Lower leg skin (tissue), 3 donors: ENCODE measurements at regions not wholly inside any gene's neighbourhood (a gene's known extent, or its start where the extent isn't known, plus 50 kb on each side); places are given as distances from the start of the nearest gene placed in this dataset.

Experiments
- POLR2A ChIP-seq, 2 donors: fragments of 450-650 bp; IDR thresholded peaks; one replicate each; pipeline ENCODE4 v1.6.1; 2016 to 2017; ENCODE audit warnings: antibody characterized with exemption in 2 of 2, mild to moderate bottlenecking in 1 of 2, moderate library complexity in 1 of 2
- TF ChIP-seq, protein P1 (sequence below), 3 donors: fragments of 450-650 bp; IDR thresholded peaks; one replicate each; pipeline ENCODE4 v1.5.1; 2016; ENCODE audit warnings: antibody characterized with exemption in 3 of 3, mild to moderate bottlenecking in 3 of 3, moderate library complexity in 2 of 3

DNA sequence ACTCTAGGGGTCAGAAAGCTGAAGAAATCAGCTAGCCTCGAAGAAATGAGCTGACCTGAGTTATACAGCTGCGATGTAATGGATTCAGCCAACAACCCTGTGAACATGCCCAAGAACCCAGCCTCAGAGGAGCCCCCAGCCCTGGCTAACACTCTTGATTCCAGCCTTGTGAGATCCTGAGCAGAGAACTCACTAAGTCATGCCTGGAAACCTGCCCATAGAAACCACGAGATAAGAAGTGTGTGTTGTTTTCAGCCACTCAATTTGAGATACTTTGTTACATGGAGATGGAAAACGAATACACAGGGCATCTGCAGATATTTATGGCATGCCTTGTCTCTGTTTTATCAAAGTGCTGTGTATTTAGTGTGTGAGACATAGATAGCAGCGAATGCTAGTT is 265.2 kb downstream of the QKI start:
- TF ChIP-seq, protein P1, sequence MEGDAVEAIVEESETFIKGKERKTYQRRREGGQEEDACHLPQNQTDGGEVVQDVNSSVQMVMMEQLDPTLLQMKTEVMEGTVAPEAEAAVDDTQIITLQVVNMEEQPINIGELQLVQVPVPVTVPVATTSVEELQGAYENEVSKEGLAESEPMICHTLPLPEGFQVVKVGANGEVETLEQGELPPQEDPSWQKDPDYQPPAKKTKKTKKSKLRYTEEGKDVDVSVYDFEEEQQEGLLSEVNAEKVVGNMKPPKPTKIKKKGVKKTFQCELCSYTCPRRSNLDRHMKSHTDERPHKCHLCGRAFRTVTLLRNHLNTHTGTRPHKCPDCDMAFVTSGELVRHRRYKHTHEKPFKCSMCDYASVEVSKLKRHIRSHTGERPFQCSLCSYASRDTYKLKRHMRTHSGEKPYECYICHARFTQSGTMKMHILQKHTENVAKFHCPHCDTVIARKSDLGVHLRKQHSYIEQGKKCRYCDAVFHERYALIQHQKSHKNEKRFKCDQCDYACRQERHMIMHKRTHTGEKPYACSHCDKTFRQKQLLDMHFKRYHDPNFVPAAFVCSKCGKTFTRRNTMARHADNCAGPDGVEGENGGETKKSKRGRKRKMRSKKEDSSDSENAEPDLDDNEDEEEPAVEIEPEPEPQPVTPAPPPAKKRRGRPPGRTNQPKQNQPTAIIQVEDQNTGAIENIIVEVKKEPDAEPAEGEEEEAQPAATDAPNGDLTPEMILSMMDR (IDR thresholded peaks at IDR 0.05), result no peak
- TF ChIP-seq POLR2A (IDR thresholded peaks at IDR 0.05), result no peak
